Esophagus muscularis mucosa (tissue), 4 donors: ENCODE measurements at regions not wholly inside any gene's neighbourhood (a gene's known extent, or its start where the extent isn't known, plus 50 kb on each side); places are given as distances from the start of the nearest gene placed in this dataset.

Experiments used
- DNase-seq: peaks from one replicate; pipeline ENCODE4 v3.0.0-alpha.2; 2017; ENCODE audit errors: extremely low spot score
- H3K27ac ChIP-seq, 4 donors: fragments of 200-600 bp; sonication (generic); replicated peaks in 1 of 4; 1 replicate in 3 of 4; 2 replicates in 1 of 4; pipeline ENCODE4 v1.5.1; 2016 to 2019; ENCODE audit warnings: mild to moderate bottlenecking in 1 of 4
- H3K27me3 ChIP-seq, 4 donors: fragments of 200-600 bp; sonication (generic); one replicate each; pipeline versions ENCODE4 v1.5.1 to v1.6.0; 2016 to 2019
- H3K36me3 ChIP-seq, 4 donors: fragments of 200-600 bp; sonication (generic); one replicate each; pipeline ENCODE4 v1.5.1; 2016 to 2019
- H3K4me1 ChIP-seq, 4 donors: fragments of 200-600 bp; sonication (generic); one replicate each; pipeline ENCODE4 v1.5.1; 2016 to 2019
- H3K4me3 ChIP-seq, 4 donors: fragments of 200-600 bp; sonication (generic); 1 replicate in 2 of 4; 2 replicates in 2 of 4; pipeline ENCODE4 v1.5.1; 2016 to 2019; ENCODE audit warnings: mild to moderate bottlenecking in 4 of 4, moderate library complexity in 1 of 4
- H3K9me3 ChIP-seq, 4 donors: fragments of 200-600 bp; sonication (generic); 1 replicate in 3 of 4; 2 replicates in 1 of 4; pipeline ENCODE4 v1.5.1; 2016 to 2019
- EP300 ChIP-seq: sonication (generic); formaldehyde crosslinking; IDR thresholded peaks from one replicate; pipeline ENCODE4 v1.6.1; 2017; ENCODE audit warnings: antibody characterized with exemption
- POLR2A ChIP-seq: fragments of 450-650 bp; IDR thresholded peaks from one replicate; pipeline ENCODE4 v1.6.1; 2017; ENCODE audit warnings: antibody characterized with exemption, moderate library complexity, mild to moderate bottlenecking, low read depth
- POLR2AphosphoS5 ChIP-seq, 2 donors: sonication (generic); formaldehyde crosslinking; IDR thresholded peaks; one replicate each; pipeline ENCODE4 v1.6.1; 2017; ENCODE audit warnings: antibody characterized with exemption in 2 of 2
- WGBS: methylation state at CpG from one replicate; pipeline ENCODE4 v1.1.5; 2018; 5-methylcytosine and 5-hydroxymethylcytosine counted together
- intact Hi-C: fragments of 100-400 bp; cut with DNase I; formaldehyde crosslinking; loops from one replicate; pipeline ENCODE4 v1.15.1; 2023
- TF ChIP-seq, protein P1 (sequence below), 3 experiments: fragments of 200-600 bp in 2 of 3; fragments of 450-650 bp in 1 of 3; sonication (generic) in 2 of 3; IDR thresholded peaks; one replicate each; pipeline ENCODE4 v1.5.1; 2017 to 2019; ENCODE audit warnings: antibody characterized with exemption in 3 of 3, mild to moderate bottlenecking in 2 of 3, moderate library complexity in 1 of 3

DNA sequence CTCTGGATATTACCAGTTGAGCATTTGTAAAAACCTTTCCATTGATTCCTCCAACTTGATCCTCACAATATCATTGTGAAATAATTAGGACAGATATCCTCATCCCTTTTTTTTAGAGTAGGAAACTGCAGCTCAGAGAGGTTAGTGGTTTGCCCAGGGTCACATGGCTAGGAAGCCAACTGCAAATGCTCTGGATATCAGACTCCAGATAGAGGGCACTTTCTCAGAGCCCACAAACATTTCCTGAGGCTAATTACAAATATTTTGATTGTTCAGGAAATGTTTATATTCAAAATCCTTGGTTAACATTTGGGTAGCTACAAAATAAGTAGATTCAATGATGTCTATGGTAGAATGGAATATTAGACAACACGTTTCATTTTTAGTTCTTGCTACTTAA lies 154.8 kb upstream of the DPYD start:
- WGBS = 97% methylated on average over 1 of the region's 1 CpG
- Histone ChIP-seq H3K36me3 (no peaks in the 10 kb centered on the region), H3K27ac (no peak overlapping the region), H3K4me1 (no peaks in the 10 kb centered on the region), H3K9me3 (no peaks in the 10 kb centered on the region), H3K4me3 (no peak overlapping the region), H3K27me3 (no peaks in the 10 kb centered on the region)
- TF ChIP-seq POLR2A (no peak), EP300 (no peak), POLR2AphosphoS5 (IDR thresholded peaks at IDR 0.05) (no peak)
- TF ChIP-seq, protein P1, sequence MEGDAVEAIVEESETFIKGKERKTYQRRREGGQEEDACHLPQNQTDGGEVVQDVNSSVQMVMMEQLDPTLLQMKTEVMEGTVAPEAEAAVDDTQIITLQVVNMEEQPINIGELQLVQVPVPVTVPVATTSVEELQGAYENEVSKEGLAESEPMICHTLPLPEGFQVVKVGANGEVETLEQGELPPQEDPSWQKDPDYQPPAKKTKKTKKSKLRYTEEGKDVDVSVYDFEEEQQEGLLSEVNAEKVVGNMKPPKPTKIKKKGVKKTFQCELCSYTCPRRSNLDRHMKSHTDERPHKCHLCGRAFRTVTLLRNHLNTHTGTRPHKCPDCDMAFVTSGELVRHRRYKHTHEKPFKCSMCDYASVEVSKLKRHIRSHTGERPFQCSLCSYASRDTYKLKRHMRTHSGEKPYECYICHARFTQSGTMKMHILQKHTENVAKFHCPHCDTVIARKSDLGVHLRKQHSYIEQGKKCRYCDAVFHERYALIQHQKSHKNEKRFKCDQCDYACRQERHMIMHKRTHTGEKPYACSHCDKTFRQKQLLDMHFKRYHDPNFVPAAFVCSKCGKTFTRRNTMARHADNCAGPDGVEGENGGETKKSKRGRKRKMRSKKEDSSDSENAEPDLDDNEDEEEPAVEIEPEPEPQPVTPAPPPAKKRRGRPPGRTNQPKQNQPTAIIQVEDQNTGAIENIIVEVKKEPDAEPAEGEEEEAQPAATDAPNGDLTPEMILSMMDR (IDR thresholded peaks at IDR 0.05) = no peak
- DNase-seq = no peak
- intact Hi-C loops = no loop called here

DNA sequence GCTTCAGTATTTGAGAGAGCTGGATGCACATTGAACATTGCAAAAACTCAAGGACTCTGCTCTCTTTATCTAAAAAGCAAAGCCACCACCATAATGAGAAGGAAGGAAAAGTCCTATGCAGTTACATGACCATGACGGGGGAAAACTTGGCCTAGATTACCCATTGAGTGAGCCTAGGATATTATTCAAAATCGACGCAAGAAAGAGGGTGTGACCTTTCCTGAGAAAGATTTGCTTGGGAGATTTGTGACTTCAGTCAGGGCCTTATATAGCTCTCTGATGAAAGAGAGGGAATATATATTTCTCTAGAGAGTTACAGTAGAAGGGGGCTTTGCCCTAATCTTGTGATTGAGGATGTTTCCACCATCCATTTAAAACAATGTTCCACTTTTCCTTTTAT lies 153.0 kb upstream of the DPYD start:
- intact Hi-C loops = no loop called here
- Histone ChIP-seq H3K36me3 (no peaks in the 10 kb centered on the region), H3K9me3 (no peaks in the 10 kb centered on the region), H3K4me1 (no peaks in the 10 kb centered on the region), H3K4me3 (no peak overlapping the region), H3K27me3 (no peaks in the 10 kb centered on the region), H3K27ac (no peak overlapping the region)
- WGBS = 94% methylated on average over 3 of the region's 3 CpGs
- no peak for DNase-seq
- TF ChIP-seq POLR2A (no peak), EP300 (no peak), POLR2AphosphoS5 (IDR thresholded peaks at IDR 0.05) (no peak)
- TF ChIP-seq, protein P1 (IDR thresholded peaks at IDR 0.05) = no peak

DNA sequence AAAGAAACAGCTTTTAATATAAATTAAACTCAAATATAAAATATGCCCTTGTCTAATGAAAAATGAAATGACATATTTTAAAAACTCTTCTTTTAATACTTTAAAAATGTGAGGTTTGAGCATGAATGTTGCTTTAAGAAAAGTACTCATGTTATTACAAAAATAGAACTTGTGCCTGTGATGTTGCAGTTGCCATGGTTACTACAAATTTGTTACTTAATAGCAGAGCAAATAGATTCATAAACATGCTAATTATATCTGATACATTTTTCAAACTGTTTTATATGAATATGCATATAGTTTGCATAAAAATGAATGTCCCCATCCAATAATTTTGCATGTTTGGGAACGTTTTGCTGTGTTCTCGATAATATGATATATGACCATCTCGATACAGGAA lies 152.3 kb upstream of the DPYD start:
- intact Hi-C loops = no loop called here
- no peaks in the 10 kb centered on the region for H3K27me3 ChIP-seq
- no peaks in the 10 kb centered on the region for H3K36me3 ChIP-seq
- no peaks in the 10 kb centered on the region for H3K9me3 ChIP-seq
- 93% methylated on average over 3 of the region's 3 CpGs for WGBS
- no peak overlapping the region for H3K4me3 ChIP-seq
- H3K4me1 ChIP-seq = no peaks in the 10 kb centered on the region
- TF ChIP-seq, protein P1 (IDR thresholded peaks at IDR 0.05) = no peak
- TF ChIP-seq POLR2AphosphoS5 (IDR thresholded peaks at IDR 0.05) = no peak
- no peak for TF ChIP-seq POLR2A
- no peak for TF ChIP-seq EP300
- DNase-seq = no peak
- no peak overlapping the region for H3K27ac ChIP-seq

DNA sequence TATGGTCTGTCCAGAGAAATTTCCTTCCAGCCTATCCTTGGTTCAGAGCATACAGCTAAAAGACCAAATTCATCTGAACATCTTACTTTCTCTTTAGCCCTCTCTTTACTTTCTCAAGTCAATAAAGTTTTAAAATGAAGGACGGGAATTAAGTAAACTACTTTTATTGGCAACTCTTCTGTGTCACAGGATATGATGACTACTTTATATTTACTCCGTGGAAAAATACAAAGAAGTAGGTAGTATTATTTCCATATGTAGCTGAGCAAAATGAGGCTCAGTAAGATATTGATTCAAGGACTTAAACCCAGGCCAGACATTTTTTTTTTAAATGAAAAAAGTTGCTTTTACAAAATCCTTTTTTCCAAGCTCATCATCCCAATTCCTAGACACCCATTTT lies 151.2 kb upstream of the DPYD start:
- no peak overlapping the region for H3K4me3 ChIP-seq
- WGBS = 87% methylated on average over 2 of the region's 2 CpGs
- no peak overlapping the region for H3K27ac ChIP-seq
- intact Hi-C loops = no loop called here
- H3K27me3 ChIP-seq = no peaks in the 10 kb centered on the region
- H3K9me3 ChIP-seq = no peaks in the 10 kb centered on the region
- TF ChIP-seq POLR2A (no peak), EP300 (no peak), POLR2AphosphoS5 (IDR thresholded peaks at IDR 0.05) (no peak)
- TF ChIP-seq, protein P1 (IDR thresholded peaks at IDR 0.05) = no peak
- H3K36me3 ChIP-seq = no peaks in the 10 kb centered on the region
- no peak for DNase-seq
- H3K4me1 ChIP-seq = no peaks in the 10 kb centered on the region

DNA sequence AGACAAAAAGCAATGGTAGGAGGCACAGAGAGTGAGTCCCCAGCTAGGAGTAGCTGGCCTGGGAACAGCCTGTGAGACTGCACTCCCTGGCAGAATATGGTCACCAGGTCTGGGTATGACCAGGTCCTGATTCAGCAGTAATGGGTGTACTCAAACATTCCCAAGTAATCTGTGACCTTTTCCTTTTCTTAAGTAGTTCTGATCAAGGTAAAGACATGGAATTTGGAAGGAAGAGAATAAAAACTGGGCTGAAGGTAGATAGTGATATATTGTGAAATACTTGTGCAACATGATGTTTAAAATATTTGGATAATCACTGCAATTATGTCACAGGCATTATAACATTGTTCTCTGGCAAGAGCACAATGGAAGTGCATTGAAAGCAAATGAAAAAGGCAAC lies 147.2 kb upstream of the DPYD start:
- no peaks in the 10 kb centered on the region for H3K27me3 ChIP-seq
- H3K36me3 ChIP-seq = no peaks in the 10 kb centered on the region
- no peak overlapping the region for H3K4me3 ChIP-seq
- TF ChIP-seq POLR2A (no peak), POLR2AphosphoS5 (IDR thresholded peaks at IDR 0.05) (no peak), EP300 (no peak)
- no peak overlapping the region for H3K27ac ChIP-seq
- no peaks in the 10 kb centered on the region for H3K9me3 ChIP-seq
- DNase-seq = no peak
- H3K4me1 ChIP-seq = no peaks in the 10 kb centered on the region
- intact Hi-C loops = no loop called here
